HAP-1 (cell line): ENCODE measurements at regions not wholly inside any gene's neighbourhood (a gene's known extent, or its start where the extent isn't known, plus 50 kb on each side); places are given as distances from the start of the nearest gene placed in this dataset.
"Not testable (repeated sequence)": the region's sequence is repeated elsewhere in the genome, so short reads cannot be mapped to it uniquely, and the experiment has no call there.

Source experiments
- DNase-seq, 2 experiments: peaks; one replicate each; pipeline ENCODE4 v3.0.0-alpha.2; 2016 to 2020; ENCODE audit warnings: low spot score in 2 of 2
- H3K27me3 ChIP-seq: fragments of 250-450 bp; sonication (Bioruptor Pico); 2 replicates; pipeline ENCODE4 v1.5.1; 2020; ENCODE audit warnings: low read depth, mild to moderate bottlenecking, moderate library complexity
- H3K36me3 ChIP-seq: fragments of 250-450 bp; sonication (Bioruptor Pico); replicated peaks from 2 replicates; pipeline ENCODE4 v1.5.1; 2020; ENCODE audit warnings: mild to moderate bottlenecking
- H3K4me1 ChIP-seq: fragments of 250-450 bp; sonication (Bioruptor Pico); 2 replicates; pipeline ENCODE4 v1.5.1; 2020; ENCODE audit warnings: mild to moderate bottlenecking
- H3K4me3 ChIP-seq: fragments of 250-450 bp; sonication (Bioruptor Pico); 2 replicates; pipeline ENCODE4 v1.5.1; 2020; ENCODE audit warnings: mild to moderate bottlenecking, moderate library complexity
- H3K9me3 ChIP-seq: fragments of 250-450 bp; sonication (Bioruptor Pico); 2 replicates; pipeline ENCODE4 v1.5.1; 2020; ENCODE audit warnings: mild to moderate bottlenecking, moderate library complexity
- in situ Hi-C: fragments of 300-500 bp; cut with MboI; formaldehyde crosslinking; loops from 3 replicates; pipeline ENCODE4 v1.14.3; 2020; ENCODE audit warnings: low sequenced_read_pairs, inconsistent platforms, mixed read lengths

DNA sequence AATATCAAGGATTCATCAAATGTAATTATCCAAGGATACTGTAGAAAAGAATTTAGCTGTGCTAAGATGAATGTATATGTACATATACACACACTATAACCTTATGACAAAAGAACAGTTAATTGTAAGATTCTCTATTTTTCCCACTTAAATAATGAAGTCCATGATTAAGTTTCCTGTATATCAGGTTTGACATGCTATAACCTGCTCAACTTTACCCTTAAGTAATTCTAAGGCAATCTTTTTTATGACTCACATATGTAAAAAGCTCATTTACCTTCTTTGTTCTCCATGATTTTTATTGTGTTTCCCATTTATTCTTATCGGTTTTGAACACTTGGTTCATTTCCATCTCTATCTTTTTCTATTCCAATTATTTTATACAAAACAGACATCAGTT, 1213.1 kb upstream of the SLC39A10 start:
- Histone ChIP-seq H3K4me1 (no peaks in the 10 kb centered on the region), H3K27me3 (no peaks in the 10 kb centered on the region), H3K4me3 (no peak overlapping the region), H3K36me3 (no peaks in the 10 kb centered on the region), H3K9me3 (no peaks in the 10 kb centered on the region)
- no peak for DNase-seq
- in situ Hi-C loops: no loop called here

- Histone ChIP-seq H3K4me1 (no peaks in the 10 kb centered on the region), H3K4me3 (no peak overlapping the region), H3K36me3 (no peaks in the 10 kb centered on the region), H3K27me3 (no peaks in the 10 kb centered on the region), H3K9me3 (no peaks in the 10 kb centered on the region)
- in situ Hi-C loops: no loop called here
- no peak for DNase-seq
Measured at GRCh38 chr2:194424683-194425209, 1232.3 kb upstream of the SLC39A10 start.

DNA sequence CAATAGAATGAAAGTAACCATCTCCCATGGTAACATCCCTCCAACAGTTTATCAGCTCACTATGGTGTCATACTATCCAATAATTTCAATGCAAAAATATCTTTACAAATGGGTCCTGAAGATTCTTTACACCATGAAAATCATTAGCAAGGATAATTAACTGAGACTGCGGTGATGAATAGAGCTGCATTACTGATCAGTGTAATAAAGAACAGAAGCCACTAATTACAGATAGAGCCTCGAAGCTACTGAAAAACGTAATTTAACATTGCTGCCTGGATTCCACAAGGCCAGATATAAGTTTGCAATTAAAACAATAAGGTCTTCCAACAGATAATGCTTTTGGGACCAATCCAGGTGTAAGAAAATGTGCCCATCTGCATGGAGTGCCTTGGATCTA, 1245.8 kb upstream of the SLC39A10 start:
- in situ Hi-C loops: no loop called here
- H3K36me3 ChIP-seq: no peaks in the 10 kb centered on the region
- H3K4me1 ChIP-seq: no peaks in the 10 kb centered on the region
- DNase-seq: no peak
- no peaks in the 10 kb centered on the region for H3K9me3 ChIP-seq
- H3K27me3 ChIP-seq: no peaks in the 10 kb centered on the region
- no peak overlapping the region for H3K4me3 ChIP-seq

DNA sequence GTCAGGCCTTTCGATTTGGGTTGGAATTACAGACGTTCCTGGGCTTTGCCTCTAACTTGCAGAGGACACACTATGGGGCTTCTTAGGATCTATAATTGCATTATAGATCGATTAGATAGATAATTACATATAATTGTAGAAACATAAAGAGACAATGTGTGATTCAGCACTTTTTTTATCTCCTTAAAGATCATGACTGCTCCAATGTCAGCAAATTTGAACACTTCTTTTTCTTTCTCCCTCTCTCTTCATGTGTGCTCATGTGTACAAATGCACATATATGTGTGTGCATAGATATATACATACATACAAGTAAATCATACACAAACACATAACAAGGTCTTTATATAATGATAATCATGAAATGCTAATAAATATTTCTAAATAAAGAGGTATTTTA, 1261.2 kb upstream of the SLC39A10 start:
- Histone ChIP-seq H3K4me3 (no peak overlapping the region), H3K4me1 (peaks cover 10% of the 10 kb centered on the region; the same call in 1 of the 2 replicates), H3K9me3 (no peaks in the 10 kb centered on the region), H3K36me3 (no peaks in the 10 kb centered on the region), H3K27me3 (no peaks in the 10 kb centered on the region)
- no peak for DNase-seq
- in situ Hi-C loops: no loop called here

DNA sequence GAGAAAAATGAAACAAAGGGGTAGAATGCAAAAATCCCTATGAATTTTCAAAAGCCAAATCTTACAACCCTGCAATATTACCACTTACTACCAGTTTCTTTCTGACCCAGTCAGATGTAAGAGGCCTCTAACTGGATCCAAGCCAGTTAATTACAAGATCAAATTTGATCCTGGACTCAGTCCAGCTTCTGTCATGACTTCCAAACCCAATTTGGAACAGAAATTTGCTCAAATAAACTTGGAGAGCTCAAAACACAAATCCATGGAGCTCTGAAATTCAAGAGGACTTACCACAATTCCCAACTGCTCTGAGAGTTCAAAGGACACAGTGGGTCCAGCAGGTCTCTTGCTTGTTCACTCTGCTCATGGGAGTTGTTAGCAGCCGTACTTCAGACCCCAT, 1271.7 kb upstream of the SLC39A10 start:
- Histone ChIP-seq H3K9me3 (no peaks in the 10 kb centered on the region; the same call in 1 of the 2 replicates), H3K27me3 (no peaks in the 10 kb centered on the region), H3K4me1 (no peaks in the 10 kb centered on the region), H3K36me3 (no peaks in the 10 kb centered on the region), H3K4me3 (no peak overlapping the region)
- in situ Hi-C loops: no loop called here
- no peak for DNase-seq

- Histone ChIP-seq H3K27me3 (no peaks in the 10 kb centered on the region), H3K36me3 (no peaks in the 10 kb centered on the region), H3K4me3 (no peak overlapping the region), H3K4me1 (no peaks in the 10 kb centered on the region), H3K9me3 (no peaks in the 10 kb centered on the region; the same call in 1 of the 2 replicates)
- peak in 1 of 2 experiments; percentile 29 for DNase-seq
- in situ Hi-C loops: no loop called here
Measured at GRCh38 chr2:194383401-194383800, 1273.6 kb upstream of the SLC39A10 start.

DNA sequence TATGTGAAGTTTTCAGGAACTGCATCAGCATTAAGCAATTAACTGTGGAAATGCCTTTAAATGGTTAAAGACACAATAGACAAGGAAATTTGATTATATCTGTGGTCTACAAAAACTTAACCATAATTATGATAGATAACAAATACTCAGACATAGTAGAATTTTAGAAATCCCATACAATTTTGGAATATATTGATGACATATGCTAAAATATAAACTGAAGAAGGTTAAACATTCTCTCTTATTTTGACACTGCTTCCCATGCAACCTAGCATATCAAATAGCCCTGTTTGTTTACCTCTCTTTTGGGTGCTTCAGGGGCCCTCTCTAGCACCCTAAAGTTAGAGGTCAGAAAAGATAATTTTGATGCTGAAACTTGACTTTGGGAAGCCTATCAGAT, 1274.8 kb upstream of the SLC39A10 start:
- Histone ChIP-seq H3K4me1 (no peaks in the 10 kb centered on the region), H3K9me3 (no peaks in the 10 kb centered on the region; the same call in 1 of the 2 replicates), H3K4me3 (no peak overlapping the region), H3K36me3 (no peaks in the 10 kb centered on the region), H3K27me3 (no peaks in the 10 kb centered on the region)
- DNase-seq: no peak
- in situ Hi-C loops: no loop called here

- H3K27me3 ChIP-seq: no peaks in the 10 kb centered on the region
- in situ Hi-C loops: no loop called here
Measured at GRCh38 chr2:194380011-194380410, 1277.0 kb upstream of the SLC39A10 start.

DNA sequence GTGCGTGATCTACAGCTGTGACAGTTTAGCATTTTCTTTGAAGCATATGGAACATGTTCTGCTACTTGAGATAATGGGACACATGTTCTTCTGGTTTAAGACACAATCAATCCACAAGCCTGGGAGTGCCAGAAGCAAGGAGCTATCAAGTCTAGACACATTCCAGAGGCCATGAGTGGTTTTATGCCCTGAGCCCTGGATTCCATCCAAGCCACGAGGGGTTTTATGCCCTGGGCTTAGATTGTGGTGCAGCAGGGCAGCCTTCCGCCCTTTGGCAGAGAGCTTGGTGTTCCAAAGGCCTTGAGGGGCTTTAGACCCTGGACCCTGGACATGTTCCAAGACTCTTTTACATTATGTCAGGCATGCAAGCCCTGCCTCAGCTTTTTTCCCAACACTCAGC, 1289.6 kb upstream of the SLC39A10 start:
- H3K4me1 ChIP-seq, H3K27me3 ChIP-seq, H3K9me3 ChIP-seq, DNase-seq, in situ Hi-C loops, H3K4me3 ChIP-seq, H3K36me3 ChIP-seq: not testable (repeated sequence)

More at GRCh38 chr2:194380011-194380410, 1277.0 kb upstream of the SLC39A10 start:
- no peak overlapping the region for H3K4me3 ChIP-seq
- H3K9me3 ChIP-seq: no peaks in the 10 kb centered on the region; the same call in 1 of the 2 replicates
- no peaks in the 10 kb centered on the region for H3K36me3 ChIP-seq
- DNase-seq: no peak
- no peaks in the 10 kb centered on the region for H3K4me1 ChIP-seq

- no peak for DNase-seq
- Histone ChIP-seq H3K36me3 (no peaks in the 10 kb centered on the region), H3K27me3 (no peaks in the 10 kb centered on the region), H3K4me3 (no peak overlapping the region), H3K9me3 (no peaks in the 10 kb centered on the region), H3K4me1 (no peaks in the 10 kb centered on the region)
- in situ Hi-C loops: no loop called here
Measured at GRCh38 chr2:194363878-194364277, 1293.1 kb upstream of the SLC39A10 start.

DNA sequence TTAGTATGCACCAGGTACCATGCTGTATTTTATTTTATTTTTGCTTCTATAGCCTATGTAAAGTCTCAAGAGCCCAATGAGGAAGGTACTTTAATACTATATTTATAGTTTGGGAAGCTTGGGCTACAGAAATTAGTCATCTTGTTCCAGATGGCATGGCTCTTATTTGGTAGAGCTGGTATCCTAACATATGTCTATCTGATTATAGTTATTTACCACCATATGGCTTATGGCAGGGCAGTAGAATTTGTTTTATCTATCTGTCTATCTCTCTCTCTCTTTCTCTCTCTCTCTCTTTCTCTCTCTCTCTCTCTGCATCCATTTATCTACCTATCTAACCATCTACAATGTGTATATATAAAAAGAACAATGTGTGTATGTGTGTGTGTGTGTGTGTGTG, 1293.7 kb upstream of the SLC39A10 start:
- H3K27me3 ChIP-seq: no peaks in the 10 kb centered on the region
- H3K4me1 ChIP-seq: no peaks in the 10 kb centered on the region
- DNase-seq: no peak
- no peaks in the 10 kb centered on the region for H3K9me3 ChIP-seq
- in situ Hi-C loops: no loop called here
- H3K4me3 ChIP-seq: no peak overlapping the region
- H3K36me3 ChIP-seq: no peaks in the 10 kb centered on the region

- no peaks in the 10 kb centered on the region for H3K27me3 ChIP-seq
- H3K36me3 ChIP-seq: no peaks in the 10 kb centered on the region
- no peaks in the 10 kb centered on the region; the same call in 1 of the 2 replicates for H3K9me3 ChIP-seq
- in situ Hi-C loops: no loop called here
- no peak overlapping the region for H3K4me3 ChIP-seq
- no peaks in the 10 kb centered on the region for H3K4me1 ChIP-seq
- DNase-seq: no peak
Measured at GRCh38 chr2:194352505-194352904, 1304.5 kb upstream of the SLC39A10 start.

DNA sequence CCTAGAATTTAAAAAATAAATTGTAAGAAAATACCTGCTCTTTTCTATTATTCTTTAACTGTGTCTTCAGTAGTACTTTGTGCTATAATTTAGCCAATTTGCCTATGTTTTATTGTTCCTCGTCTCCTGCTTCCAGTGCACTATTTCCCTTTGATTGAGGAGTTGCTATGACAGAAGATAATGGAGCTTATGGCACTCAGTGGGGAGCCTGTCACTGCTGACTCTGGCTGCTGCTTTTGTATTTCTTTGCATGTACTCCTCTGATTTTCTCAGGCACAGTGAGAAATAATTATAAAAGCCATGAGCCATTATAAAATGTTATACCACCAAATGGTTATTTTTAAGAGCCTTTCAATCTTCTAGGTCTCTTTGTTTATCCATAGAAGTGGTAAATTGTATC, 1310.8 kb upstream of the SLC39A10 start:
- Histone ChIP-seq H3K4me3 (no peak overlapping the region), H3K36me3 (no peaks in the 10 kb centered on the region), H3K27me3 (no peaks in the 10 kb centered on the region), H3K4me1 (no peaks in the 10 kb centered on the region; the same call in 1 of the 2 replicates), H3K9me3 (no peaks in the 10 kb centered on the region)
- in situ Hi-C loops: no loop called here
- DNase-seq: peak; percentile 26 to 41

- no peak for DNase-seq
- H3K4me1 ChIP-seq: no peaks in the 10 kb centered on the region; the same call in 1 of the 2 replicates
- in situ Hi-C loops: no loop called here
Measured at GRCh38 chr2:194345347-194345746, 1311.7 kb upstream of the SLC39A10 start.

GRCh38 chr2:194343167-194343566, 1313.9 kb upstream of the SLC39A10 start:
- no peak for DNase-seq
- Histone ChIP-seq H3K4me1 (no peaks in the 10 kb centered on the region; the same call in 1 of the 2 replicates), H3K36me3 (no peaks in the 10 kb centered on the region), H3K27me3 (no peaks in the 10 kb centered on the region), H3K4me3 (no peak overlapping the region), H3K9me3 (no peaks in the 10 kb centered on the region)
- in situ Hi-C loops: no loop called here

More at GRCh38 chr2:194345347-194345746, 1311.7 kb upstream of the SLC39A10 start:
- Histone ChIP-seq H3K36me3 (no peaks in the 10 kb centered on the region), H3K9me3 (no peaks in the 10 kb centered on the region), H3K27me3 (no peaks in the 10 kb centered on the region), H3K4me3 (no peak overlapping the region)
